Esophagus squamous epithelium (tissue), 5 donors: ENCODE measurements at regions not wholly inside any gene's neighbourhood (a gene's known extent, or its start where the extent isn't known, plus 50 kb on each side); places are given as distances from the start of the nearest gene placed in this dataset.

Experiments
- DNase-seq: peaks from one replicate; lab custom pipeline; 2025; lab: John Stamatoyannopoulos, UW
- H3K27ac ChIP-seq, 4 donors: fragments of 200-600 bp; sonication (generic); one replicate each; pipeline ENCODE4 v1.5.1; 2016 to 2019; ENCODE audit warnings: mild to moderate bottlenecking in 1 of 4
- H3K27me3 ChIP-seq, 4 donors: fragments of 200-600 bp; sonication (generic); 1 replicate in 3 of 4; 2 replicates in 1 of 4; pipeline versions ENCODE4 v1.5.1 to v1.6.0; 2017 to 2021; ENCODE audit warnings: antibody characterized with exemption in 1 of 4
- H3K36me3 ChIP-seq, 3 donors: fragments of 200-600 bp; sonication (generic); one replicate each; pipeline ENCODE4 v1.5.1; 2016 to 2019
- H3K4me1 ChIP-seq, 3 donors: fragments of 200-600 bp; sonication (generic); one replicate each; pipeline ENCODE4 v1.5.1; 2017 to 2019
- H3K4me3 ChIP-seq, 4 donors: fragments of 200-600 bp; sonication (generic); 1 replicate in 3 of 4; 2 replicates in 1 of 4; pipeline ENCODE4 v1.5.1; 2016 to 2019; ENCODE audit warnings: mild to moderate bottlenecking in 2 of 4, moderate library complexity in 1 of 4
- H3K9me3 ChIP-seq, 3 donors: fragments of 200-600 bp; sonication (generic); one replicate each; pipeline ENCODE4 v1.5.1; 2016 to 2019
- POLR2A ChIP-seq, 4 donors: fragments of 450-650 bp; IDR thresholded peaks; one replicate each; pipeline ENCODE4 v1.6.1; 2017; ENCODE audit warnings: antibody characterized with exemption in 4 of 4, mild to moderate bottlenecking in 4 of 4, moderate library complexity in 3 of 4
- WGBS, 2 donors: methylation state at CpG; one replicate each; pipeline ENCODE4 v1.1.5; 2018; 5-methylcytosine and 5-hydroxymethylcytosine counted together
- intact Hi-C: fragments of 100-400 bp; cut with DNase I; formaldehyde crosslinking; loops from one replicate; pipeline ENCODE4 v1.15.0; 2022
- TF ChIP-seq, protein P1 (sequence below), 6 experiments: fragments of 450-650 bp in 4 of 6; fragments of 200-600 bp in 2 of 6; sonication (generic) in 2 of 6; IDR thresholded peaks; one replicate each; pipeline ENCODE4 v1.5.1; 2016 to 2019; ENCODE audit warnings: antibody characterized with exemption in 6 of 6, mild to moderate bottlenecking in 4 of 6, moderate library complexity in 4 of 6
- donor health status: DM: yes; HTN: yes; CAD: no.

DNA sequence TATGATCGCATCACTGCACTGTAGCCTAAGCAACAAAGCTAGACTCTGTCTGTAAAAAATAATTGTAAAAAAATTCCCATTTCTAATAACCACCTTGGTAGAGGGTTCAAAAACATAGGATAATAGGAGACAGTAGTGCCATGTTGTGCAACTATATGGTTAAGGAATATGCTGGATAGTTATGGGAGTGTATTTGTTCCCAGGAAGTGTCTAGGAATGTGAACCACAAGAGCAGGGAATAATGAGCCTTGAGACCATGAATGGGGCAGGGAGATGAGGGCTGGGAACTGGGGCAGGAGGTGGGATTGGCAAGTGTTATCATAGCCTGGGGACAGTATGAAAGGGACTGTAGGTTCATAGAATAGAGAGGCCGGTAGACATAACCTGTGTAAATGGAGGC is 50.4 kb downstream of the RUSC2 start:
- no peaks in the 10 kb centered on the region for H3K9me3 ChIP-seq
- H3K27ac ChIP-seq: peak overlapping the region in 2 of 4 donors; percentile 83 to 92
- H3K4me3 ChIP-seq: no peak overlapping the region
- no peaks in the 10 kb centered on the region for H3K36me3 ChIP-seq
- WGBS, 2 donors: 96 to 97% methylated on average over 2 of the region's 2 CpGs
- TF ChIP-seq, protein P1, sequence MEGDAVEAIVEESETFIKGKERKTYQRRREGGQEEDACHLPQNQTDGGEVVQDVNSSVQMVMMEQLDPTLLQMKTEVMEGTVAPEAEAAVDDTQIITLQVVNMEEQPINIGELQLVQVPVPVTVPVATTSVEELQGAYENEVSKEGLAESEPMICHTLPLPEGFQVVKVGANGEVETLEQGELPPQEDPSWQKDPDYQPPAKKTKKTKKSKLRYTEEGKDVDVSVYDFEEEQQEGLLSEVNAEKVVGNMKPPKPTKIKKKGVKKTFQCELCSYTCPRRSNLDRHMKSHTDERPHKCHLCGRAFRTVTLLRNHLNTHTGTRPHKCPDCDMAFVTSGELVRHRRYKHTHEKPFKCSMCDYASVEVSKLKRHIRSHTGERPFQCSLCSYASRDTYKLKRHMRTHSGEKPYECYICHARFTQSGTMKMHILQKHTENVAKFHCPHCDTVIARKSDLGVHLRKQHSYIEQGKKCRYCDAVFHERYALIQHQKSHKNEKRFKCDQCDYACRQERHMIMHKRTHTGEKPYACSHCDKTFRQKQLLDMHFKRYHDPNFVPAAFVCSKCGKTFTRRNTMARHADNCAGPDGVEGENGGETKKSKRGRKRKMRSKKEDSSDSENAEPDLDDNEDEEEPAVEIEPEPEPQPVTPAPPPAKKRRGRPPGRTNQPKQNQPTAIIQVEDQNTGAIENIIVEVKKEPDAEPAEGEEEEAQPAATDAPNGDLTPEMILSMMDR (IDR thresholded peaks at IDR 0.05): no peak
- no peak for TF ChIP-seq POLR2A (IDR thresholded peaks at IDR 0.05)
- DNase-seq: no peak
- no peaks in the 10 kb centered on the region for H3K27me3 ChIP-seq
- H3K4me1 ChIP-seq: peaks cover 18 to 62% (median 38%) of the 10 kb centered on the region in 3 donors
- intact Hi-C loops: no loop called here

DNA sequence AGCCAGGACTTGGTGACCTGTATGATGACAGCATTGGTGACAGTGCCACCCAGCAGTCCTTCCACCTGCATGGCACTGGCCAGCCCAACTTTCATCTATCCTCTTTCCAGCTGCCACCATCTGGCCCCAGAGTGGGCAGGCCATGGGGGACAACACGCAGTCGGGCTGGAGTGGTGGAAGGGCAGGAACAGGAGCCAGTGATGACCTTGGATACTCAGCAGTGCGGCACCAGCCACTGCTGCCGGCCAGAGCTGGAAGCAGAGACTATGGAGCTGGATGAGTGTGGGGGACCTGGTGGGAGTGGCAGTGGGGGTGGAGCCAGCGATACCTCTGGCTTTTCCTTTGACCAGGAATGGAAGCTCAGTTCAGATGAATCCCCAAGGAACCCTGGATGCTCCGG is 56.9 kb downstream of the RUSC2 start:
- peaks cover 0 to 25% (median 0%) of the 10 kb centered on the region in 3 donors for H3K36me3 ChIP-seq
- no peak overlapping the region for H3K4me3 ChIP-seq
- peaks cover 0 to 24% (median 5%) of the 10 kb centered on the region in 3 donors for H3K4me1 ChIP-seq
- intact Hi-C loops: no loop called here
- H3K27me3 ChIP-seq: no peaks in the 10 kb centered on the region
- no peak overlapping the region for H3K27ac ChIP-seq
- no peaks in the 10 kb centered on the region for H3K9me3 ChIP-seq
- WGBS, 2 donors: 80 to 100% methylated on average over 1 of the region's 6 CpGs
- DNase-seq: no peak
- TF ChIP-seq, protein P1 (IDR thresholded peaks at IDR 0.05): no peak
- no peak for TF ChIP-seq POLR2A (IDR thresholded peaks at IDR 0.05)

DNA sequence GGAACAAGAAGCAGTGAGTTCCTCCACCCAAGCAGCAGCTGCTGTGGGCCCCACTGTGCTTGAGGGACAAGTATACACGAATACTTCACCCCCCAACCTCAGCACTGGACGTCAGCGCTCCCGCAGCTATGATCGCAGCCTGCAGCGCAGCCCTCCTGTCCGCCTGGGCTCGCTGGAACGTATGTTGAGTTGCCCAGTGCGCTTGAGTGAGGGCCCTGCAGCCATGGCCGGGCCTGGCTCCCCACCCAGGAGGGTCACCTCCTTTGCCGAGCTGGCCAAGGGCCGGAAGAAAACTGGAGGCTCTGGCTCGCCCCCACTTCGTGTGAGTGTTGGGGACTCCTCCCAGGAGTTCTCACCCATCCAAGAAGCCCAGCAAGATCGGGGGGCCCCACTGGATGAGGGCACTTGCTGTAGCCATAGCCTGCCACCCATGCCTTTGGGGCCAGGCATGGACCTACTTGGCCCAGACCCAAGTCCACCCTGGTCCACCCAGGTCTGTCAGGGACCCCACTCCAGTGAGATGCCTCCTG is 57.1 kb upstream of the TESK1 start:
- H3K4me1 ChIP-seq: peaks cover 0 to 25% (median 4%) of the 10 kb centered on the region in 3 donors
- H3K27me3 ChIP-seq: no peaks in the 10 kb centered on the region
- WGBS, 2 donors: 90 to 93% methylated on average over 4 to 6 of the region's 16 CpGs
- H3K27ac ChIP-seq: no peak overlapping the region
- H3K9me3 ChIP-seq: no peaks in the 10 kb centered on the region
- H3K4me3 ChIP-seq: no peak overlapping the region
- no peak for TF ChIP-seq POLR2A (IDR thresholded peaks at IDR 0.05)
- TF ChIP-seq, protein P1 (IDR thresholded peaks at IDR 0.05): no peak
- intact Hi-C loops: no loop called here
- DNase-seq: no peak
- peaks cover 0 to 25% (median 0%) of the 10 kb centered on the region in 3 donors for H3K36me3 ChIP-seq

DNA sequence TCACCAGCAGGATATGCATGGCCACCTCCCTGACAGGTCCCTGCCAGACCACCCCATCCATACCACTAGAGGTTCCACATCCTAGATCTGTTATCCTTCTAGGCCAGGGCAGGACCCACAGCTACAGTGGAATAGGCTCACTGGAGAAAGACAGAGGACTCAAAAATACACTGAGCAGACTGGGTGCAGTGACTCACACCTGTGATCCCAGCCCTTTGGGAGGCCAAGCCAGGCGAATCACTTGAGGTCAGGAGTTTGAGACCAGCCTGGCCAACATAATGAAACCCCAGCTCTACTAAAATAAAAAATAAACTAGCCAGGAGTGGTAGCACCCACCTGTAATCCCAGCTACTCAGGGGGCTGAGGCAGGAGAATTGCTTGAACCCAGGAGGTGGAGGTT is 56.5 kb upstream of the TESK1 start:
- no peak overlapping the region for H3K4me3 ChIP-seq
- no peak for TF ChIP-seq POLR2A (IDR thresholded peaks at IDR 0.05)
- TF ChIP-seq, protein P1 (IDR thresholded peaks at IDR 0.05): no peak
- DNase-seq: no peak
- intact Hi-C loops: no loop called here
- 50% methylated on average over 1 of the region's 1 CpG; no CpG with 5 or more reads in 1 of the 2 donors for WGBS, 2 donors
- no peak overlapping the region for H3K27ac ChIP-seq
- H3K4me1 ChIP-seq: peaks cover 0 to 25% (median 9%) of the 10 kb centered on the region in 3 donors
- H3K9me3 ChIP-seq: no peaks in the 10 kb centered on the region
- H3K36me3 ChIP-seq: peaks cover 0 to 25% (median 0%) of the 10 kb centered on the region in 3 donors
- H3K27me3 ChIP-seq: no peaks in the 10 kb centered on the region

DNA sequence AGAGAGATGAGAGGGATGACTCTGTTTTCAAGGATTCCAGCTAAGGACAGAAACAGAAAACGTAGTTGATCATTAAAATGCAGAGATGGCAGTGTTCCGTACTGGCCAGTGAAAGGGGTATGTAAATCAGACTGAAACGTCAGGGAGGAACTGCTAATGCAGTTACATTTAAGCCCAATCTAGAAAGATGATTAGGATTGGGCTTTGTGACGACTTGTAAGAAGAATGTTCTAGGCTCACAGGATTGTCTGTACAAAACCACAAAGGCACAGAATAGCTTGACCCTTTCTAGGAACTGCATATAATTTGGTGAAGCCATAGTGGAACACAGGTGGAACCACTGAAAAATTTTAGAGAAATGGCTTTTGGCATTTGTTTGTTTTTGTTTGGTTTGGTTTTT is 55.6 kb upstream of the TESK1 start:
- TF ChIP-seq, protein P1 (IDR thresholded peaks at IDR 0.05): no peak
- TF ChIP-seq POLR2A (IDR thresholded peaks at IDR 0.05): no peak
- 54 to 81% methylated on average over 4 of the region's 4 CpGs for WGBS, 2 donors
- intact Hi-C loops: no loop called here
- no peak overlapping the region for H3K4me3 ChIP-seq
- no peak for DNase-seq
- no peaks in the 10 kb centered on the region for H3K9me3 ChIP-seq
- peaks cover 0 to 25% (median 0%) of the 10 kb centered on the region in 3 donors for H3K36me3 ChIP-seq
- peaks cover 0 to 31% (median 10%) of the 10 kb centered on the region in 3 donors for H3K4me1 ChIP-seq
- no peaks in the 10 kb centered on the region for H3K27me3 ChIP-seq
- H3K27ac ChIP-seq: no peak overlapping the region
